Activated naive CD4-positive, alpha-beta T cell treated with Interleukin-2 at 50 U/mL for 16 hours (primary cell): ENCODE measurements at regions not wholly inside any gene's neighbourhood (a gene's known extent, or its start where the extent isn't known, plus 50 kb on each side); places are given as distances from the start of the nearest gene placed in this dataset.

Experiments used
- DNase-seq: peaks from one replicate; pipeline ENCODE4 v3.0.0-alpha.2; 2020

DNA sequence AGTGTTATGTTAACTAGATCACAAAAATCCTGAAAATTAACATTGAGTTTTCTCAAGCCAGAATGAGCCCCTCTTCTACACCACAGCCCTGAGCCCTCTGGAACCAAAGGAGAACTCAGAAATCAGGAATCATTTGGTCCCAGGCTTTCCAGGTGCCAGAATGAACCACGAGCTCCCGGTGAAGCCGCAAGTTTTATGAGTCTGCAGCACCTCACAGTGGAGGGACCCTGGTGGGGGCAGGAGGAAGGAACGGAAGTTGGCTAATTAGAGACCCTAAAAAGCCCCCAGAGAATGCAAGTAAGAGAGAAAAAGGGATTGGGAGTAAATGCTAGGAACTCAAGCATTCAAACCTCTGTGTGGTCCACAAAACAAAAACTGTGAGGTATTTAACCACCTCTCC is 52.9 kb upstream of the BCL2L14 start:
- DNase-seq: no peak

DNA sequence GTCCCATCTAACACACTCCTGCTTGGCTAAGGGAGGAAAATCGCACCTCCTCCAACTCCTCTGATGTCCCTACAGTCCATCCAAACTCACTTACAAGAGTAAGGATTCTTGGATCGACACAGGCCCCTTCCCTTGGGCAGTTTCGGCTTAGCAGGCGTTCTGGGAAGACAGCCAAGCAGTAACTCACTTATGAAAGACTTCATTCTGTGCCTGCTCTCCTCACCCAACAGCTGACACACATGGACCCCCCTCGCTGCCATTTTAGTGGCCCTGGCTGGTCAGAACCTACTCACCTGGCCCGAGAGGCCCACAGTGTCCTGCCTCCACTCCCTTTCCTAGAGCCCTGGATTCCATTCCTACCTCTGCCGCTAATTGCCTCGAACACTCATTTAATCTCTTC is 52.3 kb upstream of the BCL2L14 start:
- DNase-seq: no peak

DNA sequence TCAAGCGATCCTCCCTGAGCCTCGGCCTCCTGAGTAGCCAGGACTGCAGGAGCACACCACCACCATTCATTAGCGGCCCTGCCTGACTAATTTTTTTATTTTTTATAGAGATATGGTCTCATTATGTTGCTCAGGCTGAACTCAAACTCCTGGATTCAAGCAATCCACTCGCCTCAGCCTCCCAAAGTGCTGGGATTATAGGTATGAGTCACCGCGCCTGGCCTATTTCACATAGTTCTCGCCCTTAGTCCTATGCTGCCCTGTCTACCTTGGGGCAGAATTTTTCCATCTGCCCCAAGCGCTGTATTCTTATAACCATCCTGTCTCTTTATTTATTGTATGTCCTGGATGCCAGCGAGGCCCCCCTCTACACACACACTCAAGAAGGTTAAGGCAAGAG is 50.9 kb upstream of the BCL2L14 start:
- DNase-seq: no peak

DNA sequence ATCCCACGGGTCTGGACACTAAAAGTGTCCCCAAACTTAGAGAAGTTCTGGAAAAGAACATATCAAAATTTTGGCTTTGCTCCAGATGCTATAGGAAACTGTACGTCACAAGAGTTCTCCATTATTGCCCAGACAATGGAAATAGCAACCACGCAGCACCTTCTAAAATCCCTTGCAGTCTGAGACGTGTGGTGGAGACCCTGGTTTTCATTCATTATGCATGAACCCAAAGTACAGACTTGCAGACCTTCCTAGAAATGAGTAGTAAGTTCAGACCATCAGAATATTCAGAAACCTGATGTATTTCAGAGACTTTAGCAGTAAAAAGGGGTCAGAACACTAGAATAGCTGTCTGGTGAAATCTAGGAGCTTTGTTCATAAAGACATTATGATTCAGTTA is 50.0 kb upstream of the BCL2L14 start:
- DNase-seq: no peak
